Body of pancreas (tissue), 4 donors: ENCODE measurements at regions not wholly inside any gene's neighbourhood (a gene's known extent, or its start where the extent isn't known, plus 50 kb on each side); places are given as distances from the start of the nearest gene placed in this dataset.

Experiments used
- ATAC-seq: fragments of 150-250 bp; one replicate; pipeline ENCODE4 v1.9.1; 2016
- DNase-seq, 4 donors: peaks; one replicate each; pipeline ENCODE4 v3.0.0-alpha.2; 2019
- H3K27ac ChIP-seq, 4 donors: fragments of 200-600 bp; sonication (generic); 1 replicate in 3 of 4; 2 replicates in 1 of 4; pipeline versions ENCODE4 v1.5.1 to v1.6.1; 2016 to 2019; ENCODE audit warnings: mild to moderate bottlenecking in 1 of 4, mixed read lengths in 1 of 4, moderate library complexity in 1 of 4
- H3K27me3 ChIP-seq, 2 donors: fragments of 200-600 bp; sonication (generic); one replicate each; pipeline ENCODE4 v1.6.0; 2016; ENCODE audit warnings: mild to moderate bottlenecking in 1 of 2
- H3K36me3 ChIP-seq, 2 donors: fragments of 200-600 bp; sonication (generic); replicated peaks in 1 of 2; 2 replicates each; pipeline ENCODE4 v1.5.1; 2016; ENCODE audit warnings: low read depth in 2 of 2; ENCODE audit not compliant: insufficient read depth in 1 of 2
- H3K4me1 ChIP-seq: fragments of 200-600 bp; sonication (generic); one replicate; pipeline ENCODE4 v1.6.0; 2016
- H3K4me3 ChIP-seq, 2 donors: fragments of 200-600 bp; sonication (generic); 1 replicate in 1 of 2; 2 replicates in 1 of 2; pipeline ENCODE4 v1.5.1; 2016 to 2019
- H3K9me3 ChIP-seq, 3 donors: fragments of 200-600 bp; sonication (generic); 1 replicate in 2 of 3; 2 replicates in 1 of 3; pipeline ENCODE4 v1.5.1; 2016
- CTCF ChIP-seq, 7 experiments: fragments of 450-650 bp in 4 of 7; fragments of 200-600 bp in 3 of 7; sonication (generic) in 3 of 7; IDR thresholded peaks; one replicate each; pipeline ENCODE4 v1.5.1; 2016 to 2019; ENCODE audit warnings: antibody characterized with exemption in 7 of 7
- POLR2A ChIP-seq, 3 donors: fragments of 450-650 bp; IDR thresholded peaks; one replicate each; pipeline ENCODE4 v1.6.1; 2016; ENCODE audit warnings: antibody characterized with exemption in 3 of 3, mild to moderate bottlenecking in 2 of 3
- WGBS, 2 donors: methylation state at CpG; one replicate each; pipeline ENCODE4 v1.1.5; 2017; 5-methylcytosine and 5-hydroxymethylcytosine counted together
- intact Hi-C: fragments of 100-400 bp; cut with DNase I; formaldehyde crosslinking; loops from one replicate; pipeline ENCODE4 v1.15.1; 2023

- Histone ChIP-seq H3K27me3 (peaks cover 0 to 6% of the 10 kb centered on the region in 2 donors), H3K36me3 (no peaks in the 10 kb centered on the region), H3K4me1 (no peaks in the 10 kb centered on the region), H3K9me3 (no peaks in the 10 kb centered on the region), H3K27ac (no peak overlapping the region), H3K4me3 (no peak overlapping the region)
- intact Hi-C loops, result no loop called here
- no peak for ATAC-seq
- no peak for DNase-seq
- TF ChIP-seq CTCF (IDR thresholded peaks at IDR 0.05) (peak in 1 of 7 experiments; percentile 23), POLR2A (IDR thresholded peaks at IDR 0.05) (no peak)
- WGBS, 2 donors, result 21 to 24% methylated on average over 12 of the region's 12 CpGs
Observed at GRCh38 chr12:107929436-107929835, 154.9 kb downstream of the ASCL4 start.

GRCh38 chr12:107931761-107932160 is 157.3 kb downstream of the ASCL4 start:
- no peak for TF ChIP-seq POLR2A (IDR thresholded peaks at IDR 0.05)
- no peak for ATAC-seq
- Histone ChIP-seq H3K4me1 (no peaks in the 10 kb centered on the region), H3K4me3 (no peak overlapping the region), H3K36me3 (no peaks in the 10 kb centered on the region), H3K27me3 (peaks cover 0 to 6% of the 10 kb centered on the region in 2 donors), H3K27ac (no peak overlapping the region), H3K9me3 (no peaks in the 10 kb centered on the region)
- intact Hi-C loops, result no loop called here
- 42 to 53% methylated on average over 5 of the region's 5 CpGs for WGBS, 2 donors
- no peak for DNase-seq

GRCh38 chr12:107938446-107938845 is 163.9 kb downstream of the ASCL4 start:
- Histone ChIP-seq H3K36me3 (no peaks in the 10 kb centered on the region), H3K27ac (no peak overlapping the region), H3K27me3 (no peaks in the 10 kb centered on the region), H3K4me1 (no peaks in the 10 kb centered on the region), H3K9me3 (no peaks in the 10 kb centered on the region), H3K4me3 (no peak overlapping the region)
- TF ChIP-seq CTCF (IDR thresholded peaks at IDR 0.05), result no peak
- TF ChIP-seq POLR2A (IDR thresholded peaks at IDR 0.05), result no peak
- intact Hi-C loops, result no loop called here
- no peak for ATAC-seq
- DNase-seq, result no peak
- WGBS, 2 donors, result 27 to 48% methylated on average over 1 of the region's 1 CpG

GRCh38 chr12:107948391-107948945 is 174.0 kb downstream of the ASCL4 start:
- 60 to 63% methylated on average over 12 of the region's 12 CpGs for WGBS, 2 donors
- TF ChIP-seq CTCF (IDR thresholded peaks at IDR 0.05) (no peak), POLR2A (IDR thresholded peaks at IDR 0.05) (no peak)
- Histone ChIP-seq H3K9me3 (no peaks in the 10 kb centered on the region), H3K27me3 (no peaks in the 10 kb centered on the region), H3K27ac (no peak overlapping the region), H3K4me1 (no peaks in the 10 kb centered on the region), H3K4me3 (no peak overlapping the region), H3K36me3 (no peaks in the 10 kb centered on the region)
- DNase-seq (no peak), ATAC-seq (no peak)
- intact Hi-C loops, result no loop called here

GRCh38 chr12:107951024-107951423 is 176.5 kb downstream of the ASCL4 start:
- no peak for TF ChIP-seq CTCF (IDR thresholded peaks at IDR 0.05)
- TF ChIP-seq POLR2A (IDR thresholded peaks at IDR 0.05), result no peak
- WGBS, 2 donors, result 71 to 86% methylated on average over 2 of the region's 2 CpGs
- no peak overlapping the region for H3K4me3 ChIP-seq

More at GRCh38 chr12:107951024-107951423, 176.5 kb downstream of the ASCL4 start:
- Histone ChIP-seq H3K27me3 (no peaks in the 10 kb centered on the region), H3K4me1 (no peaks in the 10 kb centered on the region), H3K9me3 (no peaks in the 10 kb centered on the region), H3K27ac (no peak overlapping the region), H3K36me3 (no peaks in the 10 kb centered on the region)
- ATAC-seq (no peak), DNase-seq (no peak)
- intact Hi-C loops, result no loop called here
